ENCODE measurements at regions not wholly inside any gene's neighbourhood (a gene's known extent, or its start where the extent isn't known, plus 50 kb on each side); places are given as distances from the start of the nearest gene placed in this dataset.

DNA sequence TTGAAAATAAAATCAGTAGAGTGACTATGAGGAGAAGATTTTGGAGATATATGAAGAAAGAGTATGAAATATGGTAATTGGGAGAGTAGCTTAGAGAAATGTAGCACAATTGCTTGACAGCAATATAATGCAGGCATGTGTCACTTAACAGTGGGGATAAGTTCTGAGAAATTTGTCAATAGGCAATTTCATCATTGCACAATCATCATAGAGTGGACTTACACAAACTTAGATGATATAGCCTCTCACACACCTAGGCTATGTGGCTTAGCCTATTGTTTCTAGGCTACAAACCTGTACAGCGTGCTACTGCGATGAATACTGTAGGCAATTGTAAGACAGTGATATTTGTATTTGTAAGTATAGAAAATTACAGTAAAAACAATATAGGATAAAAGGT lies 573.6 kb downstream of the JRKL start:
- Histone ChIP-seq H4K20me1 (ENCODE audit: insufficient read depth, low read length) (no peaks in the 10 kb centered on the region), H3K14ac (replicated peaks; ENCODE audit: low read depth, low read length) (no peak overlapping the region), H2AK9ac (replicated peaks; ENCODE audit: low read depth, low read length, poor library complexity) (no peak overlapping the region), H3K79me1 (ENCODE audit: low read depth in 1 of 2, low read length in 2 of 2) (no peaks in the 10 kb centered on the region), H4K8ac (ENCODE audit: low read depth in 2 of 2, low read length in 2 of 2) (no peak overlapping the region), H3K4me3 (ENCODE audit: insufficient read depth, low read depth, low read length) (no peak overlapping the region), H3K56ac (ENCODE audit: extremely low read depth, insufficient read depth, low read length) (no peak overlapping the region), H2BK15ac (ENCODE audit: low read depth, low read length) (no peak overlapping the region), H3K27me3 (ENCODE audit: control insufficient read depth, insufficient read depth, low read length) (no peaks in the 10 kb centered on the region), H3K9me3 (ENCODE audit: control insufficient read depth, insufficient read depth, low read length) (peaks cover 8% of the 10 kb centered on the region), H3K4me2 (ENCODE audit: low read depth, low read length) (no peak overlapping the region), H3K36me3 (ENCODE audit: control insufficient read depth, insufficient read depth, low read length) (no peaks in the 10 kb centered on the region), H3K27ac (ENCODE audit: insufficient read depth, low read length) (no peak overlapping the region), H2BK120ac (ENCODE audit: low read depth, low read length) (no peak overlapping the region), H3K18ac (ENCODE audit: low read depth, low read length) (no peak overlapping the region), H3K4ac (ENCODE audit: low read depth, low read length) (no peak overlapping the region), H3K9ac (ENCODE audit: low read depth, low read length) (no peak overlapping the region), H2BK5ac (ENCODE audit: low read depth, low read length, poor library complexity, severe bottlenecking) (no peak overlapping the region), H4K5ac (ENCODE audit: low read depth, low read length) (no peak overlapping the region), H4K91ac (ENCODE audit: insufficient read depth, low read depth, low read length) (no peak overlapping the region), H3K9me1 (ENCODE audit: insufficient read depth, low read length) (no peaks in the 10 kb centered on the region), H3K4me1 (ENCODE audit: control insufficient read depth, insufficient read depth, low read length) (no peaks in the 10 kb centered on the region), H2AFZ (replicated peaks; ENCODE audit: low read length, poor library complexity) (no peak overlapping the region), H2AK5ac (ENCODE audit: low read depth, low read length) (no peak overlapping the region), H2BK20ac (ENCODE audit: low read depth, low read length) (no peak overlapping the region), H3K23ac (ENCODE audit: low read depth, low read length) (no peak overlapping the region)
- CTCF ChIA-PET: no interaction called here
- TF ChIP-seq POLR2A (IDR thresholded peaks at IDR 0.05; ENCODE audit: low read depth, low read length): no peak
- TF ChIP-seq CEBPB (IDR thresholded peaks at IDR 0.05; ENCODE audit: low read depth, low read length): peak; percentile 64
- TF ChIP-seq MAFK (IDR thresholded peaks at IDR 0.05; ENCODE audit: low read depth, low read length): no peak
- WGBS, 2 experiments (ENCODE audit: extremely low coverage in 2 of 2, insufficient read length in 1 of 2): no CpG with 5 or more reads among the region's 2 CpGs
- no TSS peak for BruUV-seq (replicated peaks)
- ATAC-seq (ENCODE audit: low read depth) (no peak), DNase-seq (no peak)
- POLR2A ChIA-PET (ENCODE audit: unreplicated experiment): no interaction called here
- in situ Hi-C loops (cut with MboI; ENCODE audit: low sequenced_read_pairs): no loop called here
- dilution Hi-C loops (cut with HindIII; ENCODE audit: low sequenced_read_pairs, unreplicated experiment): no loop called here
- intact Hi-C loops (cut with micrococcal nuclease): no loop called here

Measured in IMR-90 (cell line).